Stimulated activated CD4-positive, alpha-beta T cell treated with anti-CD3 and anti-CD28 coated beads, Interleukin-4, amount 100 ng/mL, for 48 hours (primary cell): ENCODE measurements at regions not wholly inside any gene's neighbourhood (a gene's known extent, or its start where the extent isn't known, plus 50 kb on each side); places are given as distances from the start of the nearest gene placed in this dataset.
"Not testable (repeated sequence)": the region's sequence is repeated elsewhere in the genome, so short reads cannot be mapped to it uniquely, and the experiment has no call there.

Experiments
- DNase-seq, 2 donors: peaks; one replicate each; pipeline ENCODE4 v3.0.0-alpha.2; 2020; ENCODE audit warnings: low read depth in 2 of 2

DNA sequence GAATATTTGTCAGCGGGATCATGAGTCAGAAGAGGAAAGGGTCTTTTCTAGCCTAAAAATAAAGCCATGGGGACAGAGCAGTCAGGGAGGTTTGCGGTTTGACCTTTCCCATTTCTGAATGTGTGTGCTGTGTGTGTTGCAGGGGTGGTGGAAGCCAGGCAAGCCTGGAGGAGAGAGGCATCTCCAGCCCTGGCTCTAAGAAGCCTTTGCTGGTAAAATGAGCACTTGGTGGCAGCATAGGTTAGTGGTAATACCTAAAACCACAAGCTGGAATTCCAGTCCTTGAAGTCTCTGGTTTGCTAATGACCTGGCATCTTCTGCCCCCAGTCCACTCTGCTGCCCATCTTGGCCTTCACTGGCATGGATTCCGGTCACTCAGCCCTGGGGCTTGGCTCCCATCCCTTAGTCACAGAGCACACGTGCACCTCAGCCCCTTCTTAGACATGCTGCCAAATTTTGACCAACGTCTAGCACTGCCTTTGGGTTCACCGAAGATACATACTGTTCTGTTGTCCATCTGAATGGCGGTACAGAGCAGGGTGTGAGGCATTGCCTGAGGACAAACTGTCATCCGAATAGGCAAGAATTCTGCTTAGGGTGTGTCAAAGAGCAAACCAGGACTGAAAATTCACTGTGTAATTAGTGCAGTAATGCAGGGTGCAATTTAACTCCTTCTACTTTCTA lies 52.7 kb downstream of the KCNA5 start:
- no peak for DNase-seq

DNA sequence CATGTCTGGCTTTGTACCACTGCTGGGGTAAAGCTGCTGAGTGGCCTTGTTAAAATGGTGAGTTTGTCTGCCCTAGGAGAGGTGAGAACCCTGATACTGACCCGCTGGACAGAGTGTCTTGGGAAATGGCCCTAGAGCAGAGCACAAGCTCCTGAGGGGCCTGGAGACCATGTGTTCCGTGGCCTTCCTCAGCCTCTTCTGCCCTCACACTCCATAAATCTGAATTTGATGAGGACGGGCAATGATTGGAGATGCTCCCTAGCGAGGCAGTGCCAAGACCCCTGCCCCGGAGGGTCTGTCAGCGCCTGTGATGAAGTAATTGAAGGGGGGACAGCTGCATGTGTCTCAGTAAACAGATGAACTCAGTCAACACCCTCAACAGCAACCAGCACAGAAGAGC lies 54.1 kb downstream of the KCNA5 start:
- no peak for DNase-seq

GRCh38 chr12:5099136-5099535 lies 55.5 kb downstream of the KCNA5 start:
- no peak for DNase-seq

DNA sequence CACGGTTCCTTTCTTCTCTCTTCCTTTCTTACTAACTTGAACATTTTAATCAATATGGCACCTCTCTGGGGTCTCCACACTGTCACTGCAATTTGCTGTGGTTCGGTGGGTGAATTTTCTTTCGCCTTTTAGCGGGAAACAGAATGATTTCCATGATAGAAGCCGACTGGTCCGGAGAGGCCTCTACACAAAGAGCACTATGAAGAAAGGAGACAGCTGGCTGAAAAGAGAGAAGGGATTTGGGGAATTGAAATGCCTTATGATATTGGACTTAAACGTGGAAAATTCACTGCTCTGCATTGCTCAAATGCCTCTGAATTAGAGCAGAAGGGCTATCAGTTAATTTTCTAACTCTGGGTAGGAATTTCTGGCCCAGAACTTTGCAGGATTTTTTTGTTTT lies 55.9 kb downstream of the KCNA5 start:
- no peak for DNase-seq

DNA sequence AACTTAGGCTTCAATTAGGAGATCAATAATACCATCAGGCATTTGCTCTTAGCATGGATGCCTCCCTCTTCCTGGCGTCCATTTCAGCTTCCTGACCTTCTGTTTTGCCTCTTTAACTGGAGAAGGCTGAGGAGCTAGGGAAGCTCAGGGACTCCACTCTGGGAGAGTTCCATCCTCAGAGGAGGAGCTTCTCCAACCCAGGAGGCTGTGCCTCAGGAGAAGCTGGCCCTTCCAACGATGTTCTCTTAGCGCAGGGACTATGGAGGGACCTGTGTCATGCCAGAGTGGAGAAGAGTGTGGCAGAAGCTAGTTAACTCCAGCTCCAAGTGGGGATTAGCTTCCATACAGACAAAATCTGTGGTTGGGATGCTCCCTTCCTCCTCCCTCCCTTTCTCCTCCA lies 58.0 kb downstream of the KCNA5 start:
- DNase-seq: no peak

- DNase-seq: no peak
Observed at GRCh38 chr12:5102261-5102789, 58.6 kb downstream of the KCNA5 start.

- no peak for DNase-seq
Observed at GRCh38 chr12:5102806-5103205, 59.1 kb downstream of the KCNA5 start.

GRCh38 chr12:5110345-5110744 lies 66.7 kb downstream of the KCNA5 start:
- no peak for DNase-seq

- DNase-seq: no peak
Observed at GRCh38 chr12:5114436-5114835, 70.8 kb downstream of the KCNA5 start.

DNA sequence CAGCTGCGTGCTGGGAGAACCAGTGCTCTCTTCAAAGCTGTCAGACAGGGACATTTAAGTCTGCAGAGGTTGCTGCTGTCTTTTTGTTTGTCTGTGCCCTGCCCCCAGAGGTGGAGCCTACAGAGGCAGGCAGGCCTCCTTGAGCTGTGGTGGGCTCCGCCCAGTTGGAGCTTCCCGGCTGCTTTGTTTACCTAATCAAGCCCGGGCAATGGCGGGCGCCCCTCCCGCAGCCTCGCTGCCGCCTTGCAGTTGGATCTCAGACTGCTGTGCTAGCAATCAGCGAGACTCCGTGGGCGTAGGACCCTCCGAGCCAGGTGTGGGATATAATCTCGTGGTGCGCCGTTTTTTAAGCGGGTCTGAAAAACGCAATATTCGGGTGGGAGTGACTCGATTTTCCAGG lies 78.1 kb downstream of the KCNA5 start:
- DNase-seq: not testable (repeated sequence)

DNA sequence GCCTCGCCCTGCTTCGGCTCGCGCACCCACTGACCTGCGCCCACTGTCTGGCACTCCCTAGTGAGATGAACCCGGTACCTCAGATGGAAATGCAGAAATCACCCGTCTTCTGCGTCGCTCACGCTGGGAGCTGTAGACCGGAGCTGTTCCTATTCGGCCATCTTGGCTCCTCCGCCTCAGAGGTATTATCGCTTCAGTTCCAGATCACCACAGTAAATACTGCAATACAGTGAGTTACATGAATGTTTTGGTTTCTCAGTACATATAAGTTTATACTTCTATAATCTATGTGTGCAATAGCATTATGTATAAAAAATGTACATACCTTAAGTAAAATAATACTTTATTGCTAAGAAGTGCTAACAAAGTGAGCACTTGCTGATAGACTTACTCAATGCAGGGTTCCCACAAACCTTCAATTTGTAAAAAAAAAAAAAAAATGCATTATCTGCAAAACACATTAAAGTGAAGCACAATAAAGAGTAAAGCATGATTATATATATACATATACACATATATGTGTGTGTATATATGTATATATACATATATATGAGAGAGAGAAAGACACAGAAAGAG lies 78.7 kb downstream of the KCNA5 start:
- DNase-seq: not testable (repeated sequence)

GRCh38 chr12:5123921-5124320 lies 80.2 kb downstream of the KCNA5 start:
- no peak for DNase-seq

- no peak for DNase-seq
Observed at GRCh38 chr12:5124401-5124800, 80.7 kb downstream of the KCNA5 start.

GRCh38 chr12:5134861-5135525 lies 91.3 kb downstream of the KCNA5 start:
- no peak for DNase-seq

GRCh38 chr12:5138256-5138655 lies 94.6 kb downstream of the KCNA5 start:
- no peak for DNase-seq

DNA sequence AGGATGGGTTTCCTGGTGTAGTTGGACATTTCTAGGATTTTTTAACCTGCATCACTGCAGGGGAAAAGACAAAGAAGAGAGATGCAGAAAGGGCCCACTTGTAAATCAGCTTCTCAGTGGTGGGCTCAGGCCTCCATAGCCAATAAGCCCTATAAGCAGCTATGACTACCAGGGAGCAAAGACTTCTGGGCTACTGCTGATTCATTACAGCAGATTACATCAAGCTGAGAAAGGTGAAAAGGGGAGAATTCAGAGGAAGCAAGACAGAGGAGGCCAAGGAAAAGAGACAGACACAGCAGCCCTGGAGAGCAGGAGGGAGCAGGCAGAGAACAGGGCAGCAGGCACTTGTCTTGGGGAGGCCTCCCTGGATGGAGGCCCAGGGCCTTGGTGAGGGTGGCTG lies 95.2 kb downstream of the KCNA5 start:
- no peak for DNase-seq

GRCh38 chr12:5139751-5140150 lies 96.1 kb downstream of the KCNA5 start:
- DNase-seq: no peak

DNA sequence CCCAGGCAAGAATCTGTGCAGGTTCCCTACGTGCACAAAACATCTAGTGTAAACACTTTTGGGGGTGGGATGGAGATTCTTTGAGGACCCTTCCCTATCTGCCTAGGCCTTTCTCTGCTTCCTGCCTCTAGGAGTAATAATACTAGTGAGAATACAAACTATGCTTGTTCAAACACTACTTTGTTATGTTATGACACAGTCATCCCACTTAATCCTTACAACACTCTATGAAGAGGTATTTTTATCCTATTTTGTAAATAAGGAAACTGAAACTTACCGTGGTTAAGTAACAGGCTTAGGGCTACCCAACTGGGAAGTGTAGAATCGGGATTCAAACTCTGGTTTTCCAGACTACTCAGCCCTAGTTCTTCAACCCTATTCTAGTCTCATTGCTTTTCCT lies 96.5 kb downstream of the KCNA5 start:
- no peak for DNase-seq

DNA sequence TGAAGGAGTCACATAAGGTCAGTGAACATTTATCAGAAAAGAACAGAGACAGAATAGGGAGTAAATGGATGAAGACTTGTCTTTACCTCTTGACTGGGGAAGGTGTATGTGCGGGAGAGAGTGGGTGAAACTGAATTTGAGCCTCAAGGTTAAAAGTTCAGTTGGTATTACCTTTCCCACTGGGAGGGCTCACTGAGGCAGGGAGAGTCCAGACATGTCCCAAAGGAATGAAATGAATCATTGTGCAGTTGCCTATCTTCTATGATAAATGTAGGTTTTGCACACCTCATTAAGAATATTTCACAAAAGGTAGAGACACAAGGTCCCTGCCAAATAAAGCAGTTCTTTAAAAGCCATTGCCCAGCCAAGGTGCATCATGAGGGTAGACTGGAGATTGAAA lies 105.2 kb downstream of the KCNA5 start:
- no peak for DNase-seq

GRCh38 chr12:5154091-5154490 lies 110.4 kb downstream of the KCNA5 start:
- DNase-seq: no peak

- no peak for DNase-seq
Observed at GRCh38 chr12:5155866-5156265, 112.2 kb downstream of the KCNA5 start.

DNA sequence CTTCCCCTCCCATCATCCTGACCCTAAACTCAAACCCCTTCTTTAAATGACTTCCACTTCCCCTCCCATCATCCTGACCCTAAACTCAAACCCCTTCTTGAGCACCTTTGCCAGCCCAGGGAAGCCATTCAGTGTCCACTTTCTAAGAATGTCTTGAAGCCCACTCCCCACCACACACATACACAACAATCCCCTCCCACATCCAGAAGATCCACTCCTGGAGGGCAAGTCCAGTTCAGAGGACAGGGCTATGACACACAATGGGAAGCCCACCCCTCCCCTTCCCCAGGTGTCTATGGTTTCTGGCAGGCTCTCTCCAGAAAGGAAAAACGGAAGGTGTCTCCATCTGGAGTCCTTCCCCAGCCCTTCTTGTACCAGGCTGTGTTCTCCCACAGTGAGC lies 117.1 kb downstream of the KCNA5 start:
- DNase-seq: no peak

GRCh38 chr12:5163661-5164060 lies 120.0 kb downstream of the KCNA5 start:
- no peak for DNase-seq
